ENCODE measurements at regions not wholly inside any gene's neighbourhood (a gene's known extent, or its start where the extent isn't known, plus 50 kb on each side); places are given as distances from the start of the nearest gene placed in this dataset.

DNA sequence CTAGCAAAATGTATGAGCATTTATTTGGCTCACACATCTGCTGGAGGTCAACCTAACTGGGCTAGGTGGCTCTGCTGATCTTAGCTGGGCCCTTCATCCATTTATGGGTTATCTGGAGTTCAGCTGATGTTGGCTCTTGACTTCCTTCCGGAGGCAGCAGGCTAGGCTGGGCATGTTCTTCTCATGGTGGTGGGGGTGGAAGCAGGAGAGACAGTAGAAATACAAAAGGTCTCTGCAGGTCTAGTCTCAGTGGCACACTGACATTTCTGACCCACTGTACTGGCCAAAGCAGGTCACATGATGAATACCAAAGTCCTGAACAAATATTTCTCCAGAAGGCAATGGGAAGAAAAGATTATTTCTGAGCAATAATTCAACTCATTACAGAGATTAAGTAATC, 334.6 kb downstream of the CRPPA start:
- TF ChIP-seq POLR2A (IDR thresholded peaks at IDR 0.05; ENCODE audit: extremely low read depth, insufficient read length) (no peak), MYC (IDR thresholded peaks at IDR 0.05; ENCODE audit: low read depth, low read length) (no peak)
- TF ChIP-seq, protein P1, sequence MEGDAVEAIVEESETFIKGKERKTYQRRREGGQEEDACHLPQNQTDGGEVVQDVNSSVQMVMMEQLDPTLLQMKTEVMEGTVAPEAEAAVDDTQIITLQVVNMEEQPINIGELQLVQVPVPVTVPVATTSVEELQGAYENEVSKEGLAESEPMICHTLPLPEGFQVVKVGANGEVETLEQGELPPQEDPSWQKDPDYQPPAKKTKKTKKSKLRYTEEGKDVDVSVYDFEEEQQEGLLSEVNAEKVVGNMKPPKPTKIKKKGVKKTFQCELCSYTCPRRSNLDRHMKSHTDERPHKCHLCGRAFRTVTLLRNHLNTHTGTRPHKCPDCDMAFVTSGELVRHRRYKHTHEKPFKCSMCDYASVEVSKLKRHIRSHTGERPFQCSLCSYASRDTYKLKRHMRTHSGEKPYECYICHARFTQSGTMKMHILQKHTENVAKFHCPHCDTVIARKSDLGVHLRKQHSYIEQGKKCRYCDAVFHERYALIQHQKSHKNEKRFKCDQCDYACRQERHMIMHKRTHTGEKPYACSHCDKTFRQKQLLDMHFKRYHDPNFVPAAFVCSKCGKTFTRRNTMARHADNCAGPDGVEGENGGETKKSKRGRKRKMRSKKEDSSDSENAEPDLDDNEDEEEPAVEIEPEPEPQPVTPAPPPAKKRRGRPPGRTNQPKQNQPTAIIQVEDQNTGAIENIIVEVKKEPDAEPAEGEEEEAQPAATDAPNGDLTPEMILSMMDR (IDR thresholded peaks at IDR 0.05; ENCODE audit: low read depth, low read length), result no peak

Measured in NB4 (cell line).